Motor neuron (in vitro differentiated cells): ENCODE measurements at regions not wholly inside any gene's neighbourhood (a gene's known extent, or its start where the extent isn't known, plus 50 kb on each side); places are given as distances from the start of the nearest gene placed in this dataset.

Experiments used
- ATAC-seq, 8 experiments: fragments of 200-7000 bp; cut with Tn5 transposase; replicated peaks in 6 of 8; 2 replicates each; pipeline ENCODE4 v1.8.0; 2021; ENCODE audit warnings: mild to moderate bottlenecking in 8 of 8, moderate library complexity in 8 of 8
- H3K27ac ChIP-seq, 2 donors: fragments of 250-450 bp; sonication (Bioruptor Pico); 2 replicates each; pipeline ENCODE4 v1.9.0; 2021; ENCODE audit warnings: antibody characterized with exemption in 2 of 2, mild to moderate bottlenecking in 2 of 2, moderate library complexity in 1 of 2
- H3K4me1 ChIP-seq, 2 donors: fragments of 250-450 bp; sonication (Bioruptor Pico); replicated peaks in 1 of 2; 2 replicates each; pipeline ENCODE4 v1.6.1; 2021; ENCODE audit warnings: antibody characterized with exemption in 2 of 2, mild to moderate bottlenecking in 2 of 2, moderate library complexity in 1 of 2
- H3K4me3 ChIP-seq, 5 donors: fragments of 250-450 bp; sonication (Bioruptor Pico); 2 replicates each; pipeline ENCODE4 v1.9.0; 2021; ENCODE audit warnings: antibody characterized with exemption in 5 of 5, mild to moderate bottlenecking in 5 of 5, moderate library complexity in 4 of 5
- WGBS, 10 experiments: fragments of 450-650 bp; shearing (Covaris generic); methylation state at CpG; one replicate each; pipeline ENCODE4 v1.0.0; 2022; 5-methylcytosine and 5-hydroxymethylcytosine counted together
- in situ Hi-C, 9 experiments: fragments of 400-800 bp; cut with MboI; loops; one replicate each; pipeline ENCODE4 v1.15.0; 2021; ENCODE audit warnings: low sequenced_read_pairs in 9 of 9, low pct_unique_long_range_greater_than_20kb in 2 of 9; ENCODE audit not compliant: unreplicated experiment in 9 of 9

DNA sequence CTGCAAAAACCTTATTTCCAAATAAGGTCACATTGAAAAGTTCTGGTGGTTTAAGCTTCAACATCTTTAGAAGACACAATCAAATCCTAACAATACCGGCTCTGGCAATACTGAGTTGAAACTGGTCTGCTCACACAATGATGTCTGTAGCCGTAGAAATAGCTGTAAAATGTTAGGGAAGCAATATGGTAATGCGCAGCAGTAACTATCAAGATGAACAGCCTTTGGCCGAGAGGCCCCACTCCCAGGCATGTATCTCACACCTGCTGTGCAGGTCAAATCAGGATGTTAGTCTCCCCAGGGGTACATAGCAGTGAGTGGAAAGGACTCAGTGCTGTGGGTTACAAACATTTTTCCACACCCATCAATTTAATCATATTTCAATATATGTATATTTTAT lies 207.1 kb downstream of the KATNAL1 start:
- in situ Hi-C loops = loop anchor here (10.0 to 25.0 kb wide), 5 partner anchors 255 to 588 kb away; no protein-coding TSS in a partner anchor
- 73 to 100% (median 83%) methylated on average over 1 to 4 of the region's 4 CpGs; no CpG with 5 or more reads in 3 of the 10 experiments for WGBS, 10 experiments

GRCh38 chr13:30097701-30098100 lies 209.7 kb downstream of the KATNAL1 start:
- Histone ChIP-seq H3K27ac (no peak overlapping the region), H3K4me1 (peaks cover 0 to 4% of the 10 kb centered on the region in 2 donors), H3K4me3 (no peak overlapping the region)
- WGBS, 10 experiments = 50 to 100% (median 67%) methylated on average over 2 to 5 of the region's 5 CpGs; no CpG with 5 or more reads in 2 of the 10 experiments
- no peak for ATAC-seq
- in situ Hi-C loops = no loop called here

More for the DNA sequence above, 207.1 kb downstream of the KATNAL1 start:
- H3K4me1 ChIP-seq = peaks cover 0 to 4% of the 10 kb centered on the region in 2 donors
- no peak overlapping the region for H3K4me3 ChIP-seq
- H3K27ac ChIP-seq = no peak overlapping the region
- ATAC-seq = no peak

DNA sequence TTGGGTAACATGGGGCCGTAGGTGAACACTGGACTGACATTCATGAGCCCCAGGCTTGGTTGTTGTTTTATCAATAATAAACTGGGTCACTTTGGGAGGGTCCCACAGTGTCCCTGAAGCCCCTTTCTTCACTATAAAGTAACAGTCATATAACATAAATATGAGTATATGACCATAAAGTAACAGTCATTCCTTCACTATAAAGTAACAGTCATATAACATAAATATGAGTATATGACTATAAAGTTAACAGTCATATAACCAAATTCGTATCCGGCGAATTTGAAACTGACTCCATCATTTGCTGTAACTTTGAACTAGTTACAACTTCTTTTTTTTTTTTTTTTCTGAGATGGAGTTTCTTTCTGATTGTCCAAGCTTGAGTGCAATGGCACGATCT lies 210.3 kb downstream of the KATNAL1 start:
- ATAC-seq = no peak
- H3K4me3 ChIP-seq = no peak overlapping the region
- WGBS, 10 experiments = 89 to 100% (median 93%) methylated on average over 1 to 5 of the region's 5 CpGs; no CpG with 5 or more reads in 1 of the 10 experiments
- H3K27ac ChIP-seq = no peak overlapping the region
- in situ Hi-C loops = no loop called here
- peaks cover 0 to 4% of the 10 kb centered on the region in 2 donors for H3K4me1 ChIP-seq

DNA sequence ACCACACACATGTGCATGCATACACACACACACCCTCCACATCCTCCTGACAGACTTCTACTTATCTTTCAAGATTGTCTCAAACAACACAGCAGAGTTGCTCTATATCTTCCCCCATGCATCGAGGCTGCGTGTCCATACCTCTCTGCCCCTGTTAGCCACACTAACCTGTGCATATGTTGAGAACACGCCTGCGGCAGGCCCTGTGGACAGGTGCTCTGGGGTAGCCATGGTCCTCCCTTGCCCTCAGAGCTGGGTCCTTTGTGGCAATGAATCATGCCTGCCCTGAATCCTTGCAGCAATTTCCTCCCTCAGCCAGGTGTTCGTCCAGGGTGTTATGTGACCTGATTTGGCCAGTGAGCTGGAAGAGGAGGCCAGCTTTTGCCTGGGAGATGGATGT lies 213.3 kb downstream of the KATNAL1 start:
- 70 to 93% (median 90%) methylated on average over 2 to 4 of the region's 5 CpGs; no CpG with 5 or more reads in 5 of the 10 experiments for WGBS, 10 experiments
- no peak overlapping the region for H3K4me3 ChIP-seq
- H3K27ac ChIP-seq = no peak overlapping the region
- ATAC-seq = no peak
- H3K4me1 ChIP-seq = no peaks in the 10 kb centered on the region
- in situ Hi-C loops = no loop called here

GRCh38 chr13:30093236-30093635 lies 214.1 kb downstream of the KATNAL1 start:
- in situ Hi-C loops = no loop called here
- ATAC-seq = no peak
- Histone ChIP-seq H3K4me1 (no peaks in the 10 kb centered on the region), H3K27ac (no peak overlapping the region), H3K4me3 (no peak overlapping the region)
- 50 to 100% (median 100%) methylated on average over 1 to 2 of the region's 2 CpGs; no CpG with 5 or more reads in 7 of the 10 experiments for WGBS, 10 experiments

GRCh38 chr13:30091691-30092090 lies 215.7 kb downstream of the KATNAL1 start:
- Histone ChIP-seq H3K4me1 (no peaks in the 10 kb centered on the region), H3K4me3 (no peak overlapping the region), H3K27ac (no peak overlapping the region)
- 0 to 100% (median 76%) methylated on average over 1 to 4 of the region's 4 CpGs; no CpG with 5 or more reads in 1 of the 10 experiments for WGBS, 10 experiments
- ATAC-seq = no peak
- in situ Hi-C loops = no loop called here

DNA sequence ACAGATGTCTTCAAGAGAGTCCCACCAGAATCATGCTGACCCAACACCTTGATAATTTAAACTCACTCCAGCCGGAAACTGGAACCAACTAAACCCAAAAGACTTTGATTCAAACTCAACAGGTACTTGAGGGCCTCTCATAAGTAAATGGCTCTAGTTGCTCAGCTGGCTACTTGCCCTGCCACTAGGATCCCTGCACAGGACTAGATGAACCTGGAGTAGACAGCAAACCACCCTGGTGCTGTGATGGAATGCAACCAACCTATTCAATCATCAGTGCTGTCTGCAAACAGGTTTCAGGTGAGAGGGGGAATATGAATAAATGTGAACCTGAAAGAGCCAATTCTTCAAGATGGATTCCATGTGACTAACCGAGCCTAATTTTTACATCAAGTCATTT lies 216.3 kb downstream of the KATNAL1 start:
- 22 to 100% (median 76%) methylated on average over 1 to 2 of the region's 2 CpGs; no CpG with 5 or more reads in 2 of the 10 experiments for WGBS, 10 experiments
- no peak overlapping the region for H3K27ac ChIP-seq
- no peaks in the 10 kb centered on the region for H3K4me1 ChIP-seq
- H3K4me3 ChIP-seq = no peak overlapping the region
- ATAC-seq = no peak
- in situ Hi-C loops = no loop called here

DNA sequence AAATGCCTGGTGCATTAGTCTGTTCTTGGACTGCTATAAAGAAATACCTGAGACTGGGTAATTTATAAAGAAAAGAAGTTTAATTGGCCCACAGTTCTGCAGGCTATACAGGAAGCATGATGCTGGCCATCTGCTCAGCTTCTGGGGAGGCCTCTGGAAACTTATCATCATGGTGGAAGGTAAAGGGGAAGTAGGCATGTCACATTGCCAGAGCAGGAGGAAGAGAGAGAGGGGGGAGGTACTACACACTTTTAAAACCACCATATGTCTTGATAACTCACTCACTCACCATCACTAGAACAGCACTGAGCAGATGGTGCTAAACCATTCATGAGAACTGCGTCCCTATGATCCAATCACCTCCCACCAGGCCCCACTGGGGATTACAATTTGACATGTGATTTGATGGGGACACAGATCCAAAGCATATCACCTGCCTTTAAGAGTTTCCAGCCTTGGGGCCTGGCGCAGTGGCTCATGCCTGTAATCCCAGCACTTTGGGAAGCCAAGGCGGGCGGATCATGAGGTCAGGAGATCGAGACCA lies 219.0 kb downstream of the KATNAL1 start:
- in situ Hi-C loops = no loop called here
- WGBS, 10 experiments = 67 to 100% (median 100%) methylated on average over 1 to 2 of the region's 5 CpGs; no CpG with 5 or more reads in 7 of the 10 experiments
- ATAC-seq = peak in 2 of 8 experiments; percentile 23 to 44

GRCh38 chr13:30085087-30085486 lies 222.3 kb downstream of the KATNAL1 start:
- H3K4me1 ChIP-seq = no peaks in the 10 kb centered on the region
- in situ Hi-C loops = no loop called here
- no peak overlapping the region for H3K4me3 ChIP-seq
- ATAC-seq = no peak
- H3K27ac ChIP-seq = no peak overlapping the region
- 40 to 89% (median 78%) methylated on average over 1 of the region's 1 CpG for WGBS, 10 experiments

More for the DNA sequence above, 219.0 kb downstream of the KATNAL1 start:
- H3K4me1 ChIP-seq = no peaks in the 10 kb centered on the region
- no peak overlapping the region for H3K4me3 ChIP-seq
- H3K27ac ChIP-seq = no peak overlapping the region

DNA sequence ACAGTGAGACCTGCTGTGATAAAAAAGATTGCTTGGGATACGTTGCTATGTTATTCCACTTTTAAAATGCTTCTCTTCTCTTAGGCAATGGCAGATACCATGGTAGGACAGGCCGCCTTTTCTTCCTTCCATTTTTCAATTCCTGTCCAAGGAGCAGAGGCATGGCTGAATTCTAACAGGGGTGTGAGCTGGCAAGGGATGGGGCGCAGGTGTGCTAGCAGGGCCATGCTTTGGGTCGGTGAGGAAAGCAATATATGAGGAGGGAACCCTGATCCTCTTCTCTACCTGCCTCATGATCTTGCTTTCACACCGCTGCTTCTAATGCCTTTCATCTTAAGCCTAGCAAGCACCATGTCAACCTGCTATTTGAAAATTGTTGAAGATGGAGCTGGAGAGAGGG lies 225.0 kb downstream of the KATNAL1 start:
- Histone ChIP-seq H3K27ac (no peak overlapping the region), H3K4me3 (no peak overlapping the region), H3K4me1 (peaks cover 8 to 11% of the 10 kb centered on the region in 2 donors)
- in situ Hi-C loops = no loop called here
- 25 to 100% (median 92%) methylated on average over 1 to 5 of the region's 5 CpGs; no CpG with 5 or more reads in 1 of the 10 experiments for WGBS, 10 experiments
- no peak for ATAC-seq

DNA sequence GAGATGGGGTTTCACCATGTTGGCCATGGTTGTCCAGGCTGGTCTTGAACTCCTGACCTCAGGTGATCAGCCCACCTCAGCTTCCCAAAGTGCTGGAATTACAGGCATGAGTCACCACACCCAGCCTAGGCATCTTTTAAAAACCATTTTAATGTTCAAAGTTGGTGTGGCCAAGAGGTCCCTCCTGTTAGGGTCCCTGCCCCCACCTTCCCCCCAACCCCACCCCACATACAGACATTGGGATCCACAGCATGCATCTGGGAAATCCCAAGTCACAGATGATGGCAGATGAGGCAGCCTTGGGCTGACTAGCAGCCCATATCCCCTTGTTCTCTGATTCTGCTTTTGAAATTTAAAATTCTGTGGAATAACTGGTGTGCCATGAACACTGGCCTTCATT lies 226.0 kb downstream of the KATNAL1 start:
- no peak for ATAC-seq
- no peak overlapping the region for H3K4me3 ChIP-seq
- H3K4me1 ChIP-seq = peaks cover 12 to 15% of the 10 kb centered on the region in 2 donors
- in situ Hi-C loops = no loop called here
- no peak overlapping the region for H3K27ac ChIP-seq

DNA sequence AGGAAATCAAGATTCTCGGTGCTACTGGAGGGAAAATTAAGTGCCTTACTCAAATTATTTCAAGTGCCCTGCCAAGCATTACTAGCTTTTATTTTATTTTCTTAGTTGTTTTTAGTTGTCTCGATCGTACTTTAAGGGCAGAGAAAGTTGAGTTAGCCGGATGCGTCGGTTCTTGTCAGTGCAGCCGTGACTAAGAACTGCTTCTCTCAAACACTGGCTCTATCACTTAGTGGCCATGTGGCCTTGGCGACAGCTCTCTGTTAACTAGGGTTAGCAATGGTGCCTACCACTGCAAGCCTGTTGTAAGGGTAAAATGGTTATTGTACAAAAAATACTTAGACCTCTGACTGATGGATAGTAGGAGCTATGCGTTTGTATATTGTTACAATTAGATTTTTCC lies 227.8 kb downstream of the KATNAL1 start:
- Histone ChIP-seq H3K4me3 (no peak overlapping the region), H3K27ac (no peak overlapping the region), H3K4me1 (peaks cover 12 to 15% of the 10 kb centered on the region in 2 donors)
- in situ Hi-C loops = no loop called here
- 60 to 100% (median 93%) methylated on average over 1 to 9 of the region's 9 CpGs for WGBS, 10 experiments
- ATAC-seq = no peak

DNA sequence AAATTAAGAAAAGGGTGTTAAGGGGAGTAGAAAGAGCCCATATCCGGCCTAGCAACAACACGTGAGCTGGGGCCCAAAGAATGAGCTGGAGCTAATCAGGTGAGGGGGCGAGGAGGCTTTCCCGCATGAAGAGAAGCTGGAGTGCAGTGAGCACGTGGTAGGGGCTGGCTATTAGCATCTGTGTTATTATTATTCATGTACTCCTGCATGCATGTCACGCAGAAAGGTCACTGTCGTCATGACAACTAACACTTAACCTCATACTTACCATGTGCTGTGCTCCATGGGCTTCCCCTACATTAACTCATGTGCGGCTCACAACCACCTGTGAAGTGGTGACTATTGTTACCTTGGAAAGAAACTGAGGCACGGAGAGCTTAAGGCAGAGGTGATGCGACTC lies 227.6 kb upstream of the UBL3 start:
- Histone ChIP-seq H3K4me3 (no peak overlapping the region), H3K27ac (no peak overlapping the region), H3K4me1 (peaks cover 12 to 15% of the 10 kb centered on the region in 2 donors)
- 40 to 100% (median 62%) methylated on average over 1 to 6 of the region's 10 CpGs; no CpG with 5 or more reads in 3 of the 10 experiments for WGBS, 10 experiments
- ATAC-seq = peak in 6 of 8 experiments; percentile 49 to 96 (median 93)
- in situ Hi-C loops = no loop called here

GRCh38 chr13:30077240-30077735 lies 226.9 kb upstream of the UBL3 start:
- WGBS, 10 experiments = 20 to 92% (median 85%) methylated on average over 1 to 3 of the region's 4 CpGs; no CpG with 5 or more reads in 6 of the 10 experiments
- peaks cover 12 to 15% of the 10 kb centered on the region in 2 donors for H3K4me1 ChIP-seq
- peak in 1 of 8 experiments; percentile 54 for ATAC-seq
- no peak overlapping the region for H3K27ac ChIP-seq
- no peak overlapping the region for H3K4me3 ChIP-seq
- in situ Hi-C loops = no loop called here
